Left lung (tissue), 4 donors: ENCODE measurements at regions not wholly inside any gene's neighbourhood (a gene's known extent, or its start where the extent isn't known, plus 50 kb on each side); places are given as distances from the start of the nearest gene placed in this dataset.

ENCODE experiments used
- ATAC-seq: fragments of 200-7000 bp; cut with Tn5 transposase; one replicate; pipeline ENCODE4 v1.9.1; 2020; ENCODE audit warnings: moderate library complexity
- DNase-seq, 4 donors: peaks; one replicate each; pipeline ENCODE4 v3.0.0-alpha.2; 2013 to 2020
- H3K27ac ChIP-seq, 2 donors: fragments of 200-600 bp; sonication (generic) in 1 of 2; one replicate each; pipeline versions ENCODE4 v1.5.0 to v1.8.0; 2020 to 2021
- H3K27me3 ChIP-seq, 2 donors: fragments of 200-600 bp; sonication (generic) in 1 of 2; one replicate each; pipeline versions ENCODE4 v1.5.0 to v1.8.0; 2020 to 2021
- H3K36me3 ChIP-seq, 2 donors: fragments of 200-600 bp; sonication (generic) in 1 of 2; one replicate each; pipeline versions ENCODE4 v1.5.0 to v1.8.0; 2020 to 2021
- H3K4me1 ChIP-seq, 2 donors: fragments of 200-600 bp; one replicate each; pipeline ENCODE4 v1.8.0; 2021
- H3K4me3 ChIP-seq, 2 donors: fragments of 200-600 bp; sonication (generic) in 1 of 2; one replicate each; pipeline versions ENCODE4 v1.5.0 to v1.8.0; 2020 to 2021; ENCODE audit warnings: mild to moderate bottlenecking in 1 of 2
- H3K9me3 ChIP-seq, 2 donors: fragments of 200-600 bp; sonication (generic) in 1 of 2; one replicate each; pipeline versions ENCODE4 v1.5.0 to v1.8.0; 2020 to 2021
- CTCF ChIP-seq, 2 donors: fragments of 200-600 bp; sonication (generic) in 1 of 2; IDR thresholded peaks; one replicate each; pipeline versions ENCODE4 v1.5.0 to v1.8.0; 2021; ENCODE audit warnings: antibody characterized with exemption in 2 of 2
- intact Hi-C, 2 donors: fragments of 100-400 bp; cut with DNase I; formaldehyde crosslinking; loops; one replicate each; pipeline versions ENCODE4 v1.11.2 to v1.14.2; 2022
- donor health status: DM: no; HTN: yes; CAD: no.
- donor health status: DM: no; HTN: no; CAD: no.

GRCh38 chr1:104856091-104856490 lies 1106.4 kb downstream of the AMY1C start:
- TF ChIP-seq CTCF (IDR thresholded peaks at IDR 0.05): no peak
- DNase-seq: no peak

DNA sequence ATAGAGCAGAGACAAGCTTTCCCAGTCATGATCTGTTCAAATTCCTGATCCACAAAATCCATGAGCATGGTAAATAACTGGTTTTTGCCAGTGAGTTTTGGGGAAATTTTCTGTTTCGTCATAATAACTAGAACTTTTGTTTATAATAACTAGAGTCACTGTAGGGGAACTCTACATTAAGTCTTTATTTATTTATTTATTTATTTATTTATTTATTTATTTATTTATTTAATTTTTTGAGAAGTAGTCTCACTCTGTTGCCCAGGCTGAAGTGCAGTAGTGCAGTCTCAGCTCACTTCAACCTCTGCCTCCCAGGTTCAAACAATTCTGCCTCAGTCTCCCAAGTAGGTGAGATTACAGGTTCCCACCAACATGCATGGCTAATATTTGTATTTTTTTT lies 1106.8 kb downstream of the AMY1C start:
- H3K36me3 ChIP-seq: no peaks in the 10 kb centered on the region
- no peak for TF ChIP-seq CTCF (IDR thresholded peaks at IDR 0.05)
- ATAC-seq: no peak
- H3K27me3 ChIP-seq: no peaks in the 10 kb centered on the region
- H3K4me1 ChIP-seq: no peaks in the 10 kb centered on the region
- no peak overlapping the region for H3K4me3 ChIP-seq
- DNase-seq: no peak
- no peak overlapping the region for H3K27ac ChIP-seq
- intact Hi-C loops: no loop called here
- peaks cover 0 to 7% of the 10 kb centered on the region in 2 donors for H3K9me3 ChIP-seq

More at GRCh38 chr1:104856091-104856490, 1106.4 kb downstream of the AMY1C start:
- H3K36me3 ChIP-seq: no peaks in the 10 kb centered on the region
- H3K9me3 ChIP-seq: peaks cover 0 to 7% of the 10 kb centered on the region in 2 donors
- H3K4me1 ChIP-seq: no peaks in the 10 kb centered on the region
- no peak overlapping the region for H3K4me3 ChIP-seq
- no peak for ATAC-seq
- H3K27ac ChIP-seq: no peak overlapping the region
- no peaks in the 10 kb centered on the region for H3K27me3 ChIP-seq
- intact Hi-C loops: no loop called here

- DNase-seq (no peak), ATAC-seq (no peak)
- intact Hi-C loops: no loop called here
- TF ChIP-seq CTCF (IDR thresholded peaks at IDR 0.05): no peak
- Histone ChIP-seq H3K27me3 (no peaks in the 10 kb centered on the region), H3K4me3 (no peak overlapping the region), H3K36me3 (no peaks in the 10 kb centered on the region), H3K4me1 (no peaks in the 10 kb centered on the region), H3K27ac (no peak overlapping the region), H3K9me3 (no peaks in the 10 kb centered on the region)
Measured at GRCh38 chr1:104868794-104869193, 1119.1 kb downstream of the AMY1C start.

DNA sequence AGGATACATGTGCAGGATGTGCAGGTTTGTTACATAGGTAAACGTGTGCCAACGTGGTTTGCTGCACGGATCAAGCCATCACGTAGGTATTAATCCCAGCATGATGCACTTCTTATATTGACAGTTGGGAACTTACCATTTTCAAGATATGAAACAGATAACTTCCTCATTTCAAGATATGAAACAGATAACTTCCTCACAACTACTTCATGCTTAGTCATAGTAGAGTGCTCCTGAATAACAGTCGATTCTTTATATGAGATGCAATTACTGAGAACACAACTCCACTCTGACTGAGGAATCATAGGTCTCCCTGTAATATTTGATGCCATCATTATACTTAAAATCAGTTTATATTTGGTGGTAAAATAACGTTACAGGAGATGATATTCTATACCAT lies 1124.3 kb downstream of the AMY1C start:
- no peaks in the 10 kb centered on the region for H3K36me3 ChIP-seq
- ATAC-seq: no peak
- H3K27me3 ChIP-seq: no peaks in the 10 kb centered on the region
- H3K4me1 ChIP-seq: no peaks in the 10 kb centered on the region
- no peaks in the 10 kb centered on the region for H3K9me3 ChIP-seq
- intact Hi-C loops: no loop called here
- no peak for TF ChIP-seq CTCF (IDR thresholded peaks at IDR 0.05)
- DNase-seq: no peak
- no peak overlapping the region for H3K27ac ChIP-seq
- no peak overlapping the region for H3K4me3 ChIP-seq

DNA sequence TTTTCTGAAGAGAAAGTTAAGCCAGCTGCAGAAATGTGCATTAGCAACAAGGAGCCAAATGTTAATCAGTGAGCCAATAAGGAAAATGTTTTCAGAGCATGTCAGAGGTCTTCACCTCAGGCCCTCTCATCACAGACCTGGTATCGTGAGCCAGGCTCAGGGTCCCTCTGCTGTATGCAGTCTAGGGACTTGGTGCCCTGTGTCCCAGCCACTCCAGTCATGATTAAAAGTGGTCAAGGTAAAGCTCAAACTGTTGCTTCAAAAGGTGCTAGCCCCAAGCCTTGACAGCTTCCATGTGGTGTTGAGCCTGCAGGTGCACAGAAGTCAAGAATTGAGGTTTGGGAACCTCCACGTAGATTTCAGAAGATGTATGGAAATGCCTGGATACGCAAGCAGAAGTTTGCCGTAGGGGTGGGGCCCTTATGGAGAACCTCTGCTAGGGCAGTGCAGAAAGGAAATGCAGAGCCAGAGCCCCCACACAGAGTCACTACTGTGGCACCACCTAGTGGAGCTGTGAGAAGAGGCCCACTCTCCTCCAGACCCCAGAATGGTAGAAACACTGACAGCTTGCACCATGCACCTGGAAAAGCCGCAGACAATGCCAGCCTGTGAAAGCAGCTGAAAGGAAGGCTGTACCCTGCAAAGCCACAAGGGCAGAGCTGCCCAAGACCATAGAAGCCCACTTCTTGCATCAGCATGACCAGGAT lies 1128.7 kb downstream of the AMY1C start:
- ATAC-seq: no peak
- H3K27me3 ChIP-seq: no peaks in the 10 kb centered on the region
- H3K9me3 ChIP-seq: no peaks in the 10 kb centered on the region
- no peak overlapping the region for H3K4me3 ChIP-seq
- no peak for TF ChIP-seq CTCF (IDR thresholded peaks at IDR 0.05)
- H3K4me1 ChIP-seq: no peaks in the 10 kb centered on the region
- H3K36me3 ChIP-seq: no peaks in the 10 kb centered on the region
- no peak for DNase-seq
- no peak overlapping the region for H3K27ac ChIP-seq
- intact Hi-C loops: no loop called here
